ENCODE measurements at regions not wholly inside any gene's neighbourhood (a gene's known extent, or its start where the extent isn't known, plus 50 kb on each side); places are given as distances from the start of the nearest gene placed in this dataset.

DNA sequence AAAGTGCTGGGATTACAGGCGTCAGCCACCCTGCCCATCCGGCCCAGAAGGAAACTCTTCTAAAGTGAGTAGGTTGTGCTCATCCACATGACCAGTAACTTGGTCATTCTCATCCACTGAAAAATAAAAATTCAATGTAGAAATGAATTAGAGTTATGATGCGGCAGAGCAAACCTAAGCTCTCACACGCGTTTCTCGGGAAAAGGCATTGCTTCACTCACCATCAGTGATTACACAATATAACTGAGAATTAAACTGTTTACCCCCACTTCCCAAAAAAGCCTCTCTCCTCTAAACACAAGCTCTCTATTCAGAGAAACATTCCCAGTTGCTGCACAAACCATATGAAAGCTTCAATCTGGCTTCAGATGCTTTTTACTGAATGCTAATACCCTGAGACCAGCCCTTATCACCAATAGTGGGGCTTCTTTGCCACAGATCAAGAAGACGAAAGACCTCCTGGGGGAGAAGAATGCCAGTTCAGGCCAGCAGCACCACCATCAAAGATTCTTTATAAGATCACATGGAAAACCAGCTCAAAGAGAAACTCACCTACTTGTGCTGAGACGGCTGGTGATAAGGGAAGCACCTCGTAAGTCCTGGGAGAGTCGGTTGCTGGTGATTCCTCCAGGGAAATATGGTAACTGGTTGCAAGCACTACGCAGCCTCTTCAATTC, 121.5 kb upstream of the SFSWAP start:
- TF ChIP-seq CTCF (IDR thresholded peaks at IDR 0.05) (no peak), POLR2A (IDR thresholded peaks at IDR 0.05) (no peak)

Data from adrenal gland (tissue), 5 donors.